ENCODE measurements at regions not wholly inside any gene's neighbourhood (a gene's known extent, or its start where the extent isn't known, plus 50 kb on each side); places are given as distances from the start of the nearest gene placed in this dataset.

GRCh38 chr7:106812027-106812643 lies 52.9 kb upstream of the PIK3CG start:
- DNase-seq = peak; percentile 54

- DNase-seq = no peak
Observed at GRCh38 chr7:106813705-106814305, 51.3 kb upstream of the PIK3CG start.

- DNase-seq = peak; percentile 5
Observed at GRCh38 chr7:106814887-106815286, 50.2 kb upstream of the PIK3CG start.
